ENCODE measurements at regions not wholly inside any gene's neighbourhood (a gene's known extent, or its start where the extent isn't known, plus 50 kb on each side); places are given as distances from the start of the nearest gene placed in this dataset.

DNA sequence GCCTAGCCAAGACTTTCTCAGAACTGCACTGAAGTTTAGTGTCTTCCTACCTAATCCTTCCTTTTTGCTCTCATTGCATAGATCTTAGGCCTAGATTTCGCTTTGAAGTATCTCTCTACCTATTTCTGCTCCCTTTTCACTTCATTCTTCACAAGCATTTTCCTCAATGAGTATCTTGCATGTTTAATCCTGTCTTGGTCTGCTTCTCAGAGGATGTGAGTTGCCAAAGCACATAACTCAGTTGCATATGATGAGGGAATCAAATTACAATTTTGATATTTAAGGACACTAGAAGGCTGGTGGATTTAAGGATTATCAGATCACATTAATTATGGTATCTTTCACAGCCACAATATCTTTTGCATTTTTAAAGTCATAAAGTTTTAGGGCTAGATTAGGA, 195.5 kb upstream of the DAAM1 start:
- TF ChIP-seq, protein P1, sequence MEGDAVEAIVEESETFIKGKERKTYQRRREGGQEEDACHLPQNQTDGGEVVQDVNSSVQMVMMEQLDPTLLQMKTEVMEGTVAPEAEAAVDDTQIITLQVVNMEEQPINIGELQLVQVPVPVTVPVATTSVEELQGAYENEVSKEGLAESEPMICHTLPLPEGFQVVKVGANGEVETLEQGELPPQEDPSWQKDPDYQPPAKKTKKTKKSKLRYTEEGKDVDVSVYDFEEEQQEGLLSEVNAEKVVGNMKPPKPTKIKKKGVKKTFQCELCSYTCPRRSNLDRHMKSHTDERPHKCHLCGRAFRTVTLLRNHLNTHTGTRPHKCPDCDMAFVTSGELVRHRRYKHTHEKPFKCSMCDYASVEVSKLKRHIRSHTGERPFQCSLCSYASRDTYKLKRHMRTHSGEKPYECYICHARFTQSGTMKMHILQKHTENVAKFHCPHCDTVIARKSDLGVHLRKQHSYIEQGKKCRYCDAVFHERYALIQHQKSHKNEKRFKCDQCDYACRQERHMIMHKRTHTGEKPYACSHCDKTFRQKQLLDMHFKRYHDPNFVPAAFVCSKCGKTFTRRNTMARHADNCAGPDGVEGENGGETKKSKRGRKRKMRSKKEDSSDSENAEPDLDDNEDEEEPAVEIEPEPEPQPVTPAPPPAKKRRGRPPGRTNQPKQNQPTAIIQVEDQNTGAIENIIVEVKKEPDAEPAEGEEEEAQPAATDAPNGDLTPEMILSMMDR (IDR thresholded peaks at IDR 0.05; ENCODE audit: low read depth, low read length, poor library complexity, severe bottlenecking) = no peak
- no peak for TF ChIP-seq EZH2phosphoT487 (IDR thresholded peaks at IDR 0.05; ENCODE audit: borderline replicate concordance, low read length)

Measured in DOHH2 (cell line).